ENCODE measurements at regions not wholly inside any gene's neighbourhood (a gene's known extent, or its start where the extent isn't known, plus 50 kb on each side); places are given as distances from the start of the nearest gene placed in this dataset.
A peak's percentile ranks its signal among the peaks of the same experiment; 100 is the strongest.

- H3K9me3 Mint-ChIP-seq (ENCODE audit: low read depth): no peaks in the 10 kb centered on the region
- H3K4me3 Mint-ChIP-seq: no peak overlapping the region
- H3K36me3 Mint-ChIP-seq: no peaks in the 10 kb centered on the region
- H3K4me1 Mint-ChIP-seq (ENCODE audit: low read depth): peaks cover 3% of the 10 kb centered on the region
- H3K27me3 Mint-ChIP-seq: peaks cover 11% of the 10 kb centered on the region
- no peak overlapping the region for H3K27ac Mint-ChIP-seq
Measured at GRCh38 chr6:98759459-98759858, 74.9 kb upstream of the POU3F2 start.

- Mint-ChIP-seq H3K4me3 (peak overlapping the region; percentile 48), H3K27ac (no peak overlapping the region), H3K36me3 (no peaks in the 10 kb centered on the region), H3K9me3 (ENCODE audit: low read depth) (no peaks in the 10 kb centered on the region), H3K4me1 (ENCODE audit: low read depth) (peaks cover 4% of the 10 kb centered on the region), H3K27me3 (peaks cover 16% of the 10 kb centered on the region)
Measured at GRCh38 chr6:98764373-98764911, 69.9 kb upstream of the POU3F2 start.

- H3K4me3 Mint-ChIP-seq: no peak overlapping the region
- H3K4me1 Mint-ChIP-seq (ENCODE audit: low read depth): peaks cover under 1% of the 10 kb centered on the region
- no peaks in the 10 kb centered on the region for H3K36me3 Mint-ChIP-seq
- no peak overlapping the region for H3K27ac Mint-ChIP-seq
- peaks cover 18% of the 10 kb centered on the region for H3K27me3 Mint-ChIP-seq
- H3K9me3 Mint-ChIP-seq (ENCODE audit: low read depth): no peaks in the 10 kb centered on the region
Measured at GRCh38 chr6:98769546-98769945, 64.8 kb upstream of the POU3F2 start.

- peaks cover 12% of the 10 kb centered on the region for H3K27me3 Mint-ChIP-seq
- H3K27ac Mint-ChIP-seq: no peak overlapping the region
- no peak overlapping the region for H3K4me3 Mint-ChIP-seq
- H3K36me3 Mint-ChIP-seq: no peaks in the 10 kb centered on the region
- H3K9me3 Mint-ChIP-seq (ENCODE audit: low read depth): no peaks in the 10 kb centered on the region
- H3K4me1 Mint-ChIP-seq (ENCODE audit: low read depth): no peaks in the 10 kb centered on the region
Measured at GRCh38 chr6:98775205-98775604, 59.2 kb upstream of the POU3F2 start.

GRCh38 chr6:98777762-98778161, 56.6 kb upstream of the POU3F2 start:
- no peak overlapping the region for H3K27ac Mint-ChIP-seq
- H3K9me3 Mint-ChIP-seq (ENCODE audit: low read depth): no peaks in the 10 kb centered on the region
- no peaks in the 10 kb centered on the region for H3K4me1 Mint-ChIP-seq (ENCODE audit: low read depth)
- no peaks in the 10 kb centered on the region for H3K36me3 Mint-ChIP-seq
- H3K27me3 Mint-ChIP-seq: peaks cover 10% of the 10 kb centered on the region
- H3K4me3 Mint-ChIP-seq: no peak overlapping the region

GRCh38 chr6:98779618-98780017, 54.8 kb upstream of the POU3F2 start:
- Mint-ChIP-seq H3K9me3 (ENCODE audit: low read depth) (no peaks in the 10 kb centered on the region), H3K4me3 (no peak overlapping the region), H3K4me1 (ENCODE audit: low read depth) (no peaks in the 10 kb centered on the region), H3K36me3 (no peaks in the 10 kb centered on the region), H3K27me3 (peaks cover 10% of the 10 kb centered on the region), H3K27ac (no peak overlapping the region)

GRCh38 chr6:98782772-98783171, 51.6 kb upstream of the POU3F2 start:
- Mint-ChIP-seq H3K4me1 (ENCODE audit: low read depth) (no peaks in the 10 kb centered on the region), H3K27me3 (peaks cover 23% of the 10 kb centered on the region), H3K4me3 (no peak overlapping the region), H3K36me3 (no peaks in the 10 kb centered on the region), H3K9me3 (ENCODE audit: low read depth) (no peaks in the 10 kb centered on the region), H3K27ac (no peak overlapping the region)

GRCh38 chr6:98783578-98783977, 50.8 kb upstream of the POU3F2 start:
- H3K36me3 Mint-ChIP-seq: no peaks in the 10 kb centered on the region
- H3K9me3 Mint-ChIP-seq (ENCODE audit: low read depth): no peaks in the 10 kb centered on the region
- no peak overlapping the region for H3K4me3 Mint-ChIP-seq
- peaks cover 26% of the 10 kb centered on the region for H3K27me3 Mint-ChIP-seq
- no peaks in the 10 kb centered on the region for H3K4me1 Mint-ChIP-seq (ENCODE audit: low read depth)
- no peak overlapping the region for H3K27ac Mint-ChIP-seq

Data from activated naive CD8-positive, alpha-beta T cell (primary cell).